Activated CD4-positive, alpha-beta T cell treated with anti-CD3 and anti-CD28 coated beads, Interleukin-2, amount 10 ng/mL, durations not matched to agents 7 days and 5 days (primary cell): ENCODE measurements at regions not wholly inside any gene's neighbourhood (a gene's known extent, or its start where the extent isn't known, plus 50 kb on each side); places are given as distances from the start of the nearest gene placed in this dataset.
"Not testable (repeated sequence)": the region's sequence is repeated elsewhere in the genome, so short reads cannot be mapped to it uniquely, and the experiment has no call there.

Experiments used
- CTCF ChIA-PET: fragments of 350-600 bp; sonication (Branson Sonifier 250); formaldehyde crosslinking; loops from one replicate; lab custom pipeline; 2021; ENCODE audit warnings: antibody characterized with exemption; lab: Charles Lee
- POLR2A ChIA-PET: fragments of 350-600 bp; sonication (Branson Sonifier 250); formaldehyde crosslinking; loops from one replicate; lab custom pipeline; 2021; ENCODE audit warnings: antibody characterized with exemption; lab: Charles Lee
- DNase-seq: peaks from one replicate; pipeline ENCODE4 v3.0.0-alpha.2; 2020
- H3K27ac Mint-ChIP-seq: one replicate; pipeline ENCODE4 v1.8.0; 2021; ENCODE audit warnings: mild to moderate bottlenecking, moderate library complexity, mixed read lengths
- H3K27me3 Mint-ChIP-seq: one replicate; pipeline ENCODE4 v1.8.0; 2021; ENCODE audit warnings: mixed read lengths
- H3K36me3 Mint-ChIP-seq: one replicate; pipeline ENCODE4 v1.8.0; 2021; ENCODE audit warnings: low read depth, mixed read lengths
- H3K4me1 Mint-ChIP-seq: one replicate; pipeline ENCODE4 v1.8.0; 2021; ENCODE audit warnings: mixed read lengths
- H3K4me3 Mint-ChIP-seq: one replicate; pipeline ENCODE4 v1.8.0; 2021; ENCODE audit warnings: mild to moderate bottlenecking, moderate library complexity, mixed read lengths
- H3K9me3 Mint-ChIP-seq: one replicate; pipeline ENCODE4 v1.8.0; 2021; ENCODE audit warnings: mixed read lengths

DNA sequence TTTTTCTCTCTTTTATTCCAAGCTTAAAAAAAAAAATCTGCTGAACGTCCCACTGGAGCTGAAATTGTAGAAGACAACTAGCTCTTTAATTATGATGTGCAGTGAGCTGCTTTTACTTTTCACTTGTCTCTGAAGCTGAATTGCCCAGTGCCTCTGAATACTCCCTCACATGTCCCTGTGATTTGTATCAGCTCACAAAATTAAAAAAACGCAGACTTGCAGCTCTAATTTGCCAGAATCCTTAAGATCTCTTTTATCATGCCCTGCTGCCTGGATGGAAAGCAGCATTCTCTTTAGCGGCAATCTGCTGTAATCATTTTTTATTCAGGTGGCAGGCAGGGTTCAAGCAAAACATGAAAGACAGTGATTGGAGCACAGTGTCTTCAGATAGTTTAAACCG, 443.8 kb upstream of the SPTLC3 start:
- no peaks in the 10 kb centered on the region for H3K27me3 Mint-ChIP-seq
- H3K36me3 Mint-ChIP-seq, result no peaks in the 10 kb centered on the region
- H3K4me3 Mint-ChIP-seq, result no peak overlapping the region
- H3K4me1 Mint-ChIP-seq, result no peaks in the 10 kb centered on the region
- no peak overlapping the region for H3K27ac Mint-ChIP-seq
- DNase-seq, result no peak
- POLR2A ChIA-PET, result no interaction called here
- H3K9me3 Mint-ChIP-seq, result peaks cover 6% of the 10 kb centered on the region
- CTCF ChIA-PET, result interaction anchor here (0.6 kb wide), 1 partner anchor 1638 kb away, joined by 4 read pairs; no protein-coding TSS in a partner anchor

DNA sequence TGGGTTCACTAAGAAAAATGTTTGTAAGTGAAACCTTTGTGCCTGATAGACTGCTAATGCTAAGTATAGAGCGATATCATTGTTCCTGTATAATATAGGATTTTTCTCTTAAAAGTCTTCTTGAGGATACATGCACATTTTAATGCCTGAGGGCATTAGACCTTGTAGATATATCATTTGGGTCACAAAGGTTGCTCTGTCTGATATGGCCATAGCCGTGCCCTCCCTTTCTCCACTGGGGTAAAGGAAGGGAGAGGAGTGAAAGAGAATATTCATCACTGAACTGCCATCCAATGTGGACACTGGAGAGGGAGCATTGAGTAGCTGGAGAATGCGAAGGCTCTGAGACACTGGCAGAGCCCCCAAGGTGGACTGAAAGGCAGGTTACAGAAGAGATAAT, 442.2 kb upstream of the SPTLC3 start:
- POLR2A ChIA-PET, result no interaction called here
- CTCF ChIA-PET, result no interaction called here
- H3K27ac Mint-ChIP-seq, result no peak overlapping the region
- H3K4me3 Mint-ChIP-seq, result no peak overlapping the region
- DNase-seq, result no peak
- peaks cover 6% of the 10 kb centered on the region for H3K9me3 Mint-ChIP-seq
- H3K4me1 Mint-ChIP-seq, result no peaks in the 10 kb centered on the region
- H3K27me3 Mint-ChIP-seq, result no peaks in the 10 kb centered on the region
- H3K36me3 Mint-ChIP-seq, result no peaks in the 10 kb centered on the region

DNA sequence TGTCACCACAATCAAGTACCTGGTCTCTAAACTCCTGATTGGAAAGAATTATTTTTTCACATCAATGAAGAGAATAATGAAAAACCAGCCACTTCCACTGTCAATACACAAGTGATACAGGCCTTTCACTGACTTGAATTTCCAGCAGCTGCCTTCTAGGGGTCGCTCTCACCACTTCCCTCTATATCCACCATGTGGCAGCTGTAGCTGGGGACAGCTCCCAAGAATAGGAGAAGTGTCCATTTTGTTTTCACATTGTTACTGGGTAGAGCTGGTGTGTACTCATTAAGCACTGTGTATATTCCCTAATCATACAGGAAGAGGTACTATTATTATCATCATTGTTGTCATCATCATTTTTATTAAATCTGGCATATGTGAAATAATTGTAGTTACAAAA, 438.4 kb upstream of the SPTLC3 start:
- no peak overlapping the region for H3K4me3 Mint-ChIP-seq
- ChIA-PET CTCF (no interaction called here), POLR2A (no interaction called here)
- no peak for DNase-seq
- H3K36me3 Mint-ChIP-seq, result no peaks in the 10 kb centered on the region
- no peaks in the 10 kb centered on the region for H3K27me3 Mint-ChIP-seq
- H3K9me3 Mint-ChIP-seq, result no peaks in the 10 kb centered on the region
- H3K4me1 Mint-ChIP-seq, result no peaks in the 10 kb centered on the region
- no peak overlapping the region for H3K27ac Mint-ChIP-seq

DNA sequence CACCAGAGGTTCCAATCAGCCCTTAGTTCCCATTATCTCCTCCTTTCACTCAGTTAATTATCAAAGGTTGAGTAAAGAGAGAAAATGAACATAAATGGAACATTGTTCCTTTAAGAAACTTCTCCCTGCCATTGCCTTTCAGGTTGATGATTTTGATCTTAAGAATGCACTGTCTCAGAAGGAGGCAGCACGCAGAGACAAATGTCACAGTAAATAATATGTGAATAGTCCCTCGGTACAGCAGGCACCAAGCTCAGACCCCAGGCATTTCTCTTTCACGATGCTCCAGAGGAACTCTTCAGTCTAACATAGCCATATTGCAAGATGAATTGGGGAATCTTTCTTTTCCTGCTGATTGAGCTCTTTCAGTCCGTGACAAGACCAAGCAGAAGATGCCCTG, 435.3 kb upstream of the SPTLC3 start:
- ChIA-PET POLR2A (no interaction called here), CTCF (no interaction called here)
- H3K9me3 Mint-ChIP-seq, result no peaks in the 10 kb centered on the region
- no peak overlapping the region for H3K27ac Mint-ChIP-seq
- H3K36me3 Mint-ChIP-seq, result no peaks in the 10 kb centered on the region
- no peak overlapping the region for H3K4me3 Mint-ChIP-seq
- DNase-seq, result no peak
- H3K27me3 Mint-ChIP-seq, result no peaks in the 10 kb centered on the region
- no peaks in the 10 kb centered on the region for H3K4me1 Mint-ChIP-seq

DNA sequence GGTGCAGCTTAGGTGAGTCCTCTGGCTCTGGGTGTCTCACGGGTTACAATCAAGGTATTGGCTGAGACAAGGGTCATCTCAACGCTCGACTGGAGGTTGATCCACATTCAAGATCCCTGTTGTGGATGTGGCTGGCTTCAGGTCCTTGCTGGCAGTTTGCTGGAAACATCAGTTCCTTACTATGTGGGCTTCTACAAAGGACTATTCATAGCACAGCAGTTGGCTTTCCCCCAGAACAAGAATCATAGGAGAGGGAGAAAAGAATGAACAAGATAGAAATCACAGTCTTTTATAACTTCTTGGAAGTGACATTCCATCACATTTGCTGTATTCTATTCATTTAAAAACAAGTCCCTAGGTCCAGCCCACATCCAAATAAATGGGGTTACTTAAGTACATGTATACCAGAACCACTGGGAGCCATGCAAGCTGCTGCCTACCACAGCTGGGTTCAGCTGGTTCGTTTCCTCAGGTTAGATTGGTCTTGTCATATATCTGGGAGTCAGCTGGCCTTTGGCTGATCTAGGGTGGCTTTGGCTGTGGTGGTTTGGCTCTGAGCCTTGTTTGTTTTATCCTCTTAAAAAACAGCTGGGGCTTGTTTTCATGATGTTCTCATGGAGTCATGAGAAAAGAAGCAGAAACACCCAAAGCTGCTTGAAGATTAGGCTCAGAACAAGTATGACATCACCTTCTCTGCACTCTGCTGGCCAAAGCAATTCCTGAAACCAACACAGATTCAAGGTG, 433.2 kb upstream of the SPTLC3 start:
- H3K4me1 Mint-ChIP-seq, result no peaks in the 10 kb centered on the region
- no peaks in the 10 kb centered on the region for H3K9me3 Mint-ChIP-seq

DNA sequence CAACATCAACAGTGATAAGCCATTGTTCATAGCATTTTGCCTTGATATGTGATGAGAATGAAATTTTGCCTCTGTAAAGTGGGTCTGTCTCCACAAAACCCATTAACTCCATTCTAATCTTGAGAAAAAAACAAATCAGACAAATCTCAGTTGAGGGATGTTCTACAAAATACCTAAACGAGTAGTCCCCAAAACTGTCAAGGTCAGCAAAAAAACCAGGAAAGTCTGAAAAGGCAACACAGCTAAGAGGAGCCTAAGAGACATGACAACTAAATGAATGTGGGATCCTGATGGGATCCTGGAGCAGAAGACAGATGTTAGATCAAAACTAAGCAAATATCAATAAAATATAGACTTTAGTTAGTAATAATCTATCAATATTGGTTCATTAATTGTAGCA, 431.6 kb upstream of the SPTLC3 start:
- Mint-ChIP-seq H3K36me3 (no peaks in the 10 kb centered on the region), H3K27me3 (no peaks in the 10 kb centered on the region), H3K27ac (no peak overlapping the region), H3K9me3 (peaks cover 3% of the 10 kb centered on the region), H3K4me3 (no peak overlapping the region), H3K4me1 (no peaks in the 10 kb centered on the region)
- POLR2A ChIA-PET, result no interaction called here
- CTCF ChIA-PET, result no interaction called here
- DNase-seq, result no peak

More for the DNA sequence above, 433.2 kb upstream of the SPTLC3 start:
- H3K4me3 Mint-ChIP-seq, result no peak overlapping the region
- ChIA-PET POLR2A (no interaction called here), CTCF (interaction anchor here (0.6 kb wide), 1 partner anchor 133 kb away, joined by 3 read pairs; no protein-coding TSS in a partner anchor)
- no peaks in the 10 kb centered on the region for H3K27me3 Mint-ChIP-seq
- no peak overlapping the region for H3K27ac Mint-ChIP-seq
- H3K36me3 Mint-ChIP-seq, result no peaks in the 10 kb centered on the region
- DNase-seq, result no peak

DNA sequence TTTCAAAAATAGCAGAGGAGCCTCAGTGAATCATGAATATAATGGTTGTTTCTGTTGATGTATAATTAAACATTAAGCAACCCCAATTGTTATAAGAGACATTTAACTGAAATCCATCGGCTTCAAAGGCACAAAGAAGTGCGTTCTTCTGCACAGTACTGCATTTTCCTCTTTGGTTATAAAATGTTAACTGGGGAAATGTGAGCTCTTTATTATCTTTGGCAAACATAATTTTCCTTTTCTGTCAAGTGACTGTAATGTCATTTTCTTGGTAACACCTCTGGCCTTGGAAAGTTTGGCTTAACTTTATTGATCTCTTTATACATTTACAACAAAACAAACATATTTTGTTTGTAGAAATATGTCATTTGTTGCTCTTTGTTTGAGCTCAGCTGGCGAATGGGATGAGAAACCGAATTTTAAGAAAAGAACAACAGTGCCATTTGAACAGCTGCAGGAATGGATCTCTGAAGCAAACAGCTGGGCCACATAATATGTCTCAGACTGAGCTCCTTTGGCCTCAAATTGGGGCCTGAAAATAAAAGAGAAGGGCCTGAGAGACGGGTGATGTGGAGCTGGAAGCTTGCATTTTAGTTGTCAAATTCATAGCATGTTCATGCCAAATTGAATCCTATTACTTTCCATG, 427.0 kb upstream of the SPTLC3 start:
- no peaks in the 10 kb centered on the region for H3K27me3 Mint-ChIP-seq
- no peak overlapping the region for H3K27ac Mint-ChIP-seq
- ChIA-PET CTCF (no interaction called here), POLR2A (no interaction called here)
- no peak for DNase-seq
- peaks cover 3% of the 10 kb centered on the region for H3K9me3 Mint-ChIP-seq
- H3K4me1 Mint-ChIP-seq, result no peaks in the 10 kb centered on the region
- H3K4me3 Mint-ChIP-seq, result no peak overlapping the region
- no peaks in the 10 kb centered on the region for H3K36me3 Mint-ChIP-seq

DNA sequence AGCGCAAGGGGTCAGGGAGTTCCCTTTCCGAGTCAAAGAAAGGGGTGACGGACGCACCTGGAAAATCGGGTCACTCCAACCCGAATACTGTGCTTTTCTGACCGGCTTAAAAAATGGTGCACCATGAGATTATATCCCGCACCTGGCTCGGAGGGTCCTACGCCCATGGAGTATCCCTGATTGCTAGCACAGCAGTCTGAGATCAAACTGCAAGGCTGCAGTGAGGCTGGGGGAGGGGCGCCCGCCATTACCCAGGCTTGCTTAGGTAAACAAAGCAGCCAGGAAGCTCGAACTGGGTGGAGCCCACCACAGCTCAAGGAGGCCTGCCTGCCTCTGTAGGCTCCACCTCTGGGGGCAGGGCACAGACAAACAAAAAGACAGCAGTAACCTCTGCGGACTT, 426.1 kb upstream of the SPTLC3 start:
- H3K36me3 Mint-ChIP-seq, H3K4me1 Mint-ChIP-seq, POLR2A ChIA-PET, DNase-seq, H3K4me3 Mint-ChIP-seq, H3K27ac Mint-ChIP-seq, CTCF ChIA-PET, H3K27me3 Mint-ChIP-seq, H3K9me3 Mint-ChIP-seq: not testable (repeated sequence)

DNA sequence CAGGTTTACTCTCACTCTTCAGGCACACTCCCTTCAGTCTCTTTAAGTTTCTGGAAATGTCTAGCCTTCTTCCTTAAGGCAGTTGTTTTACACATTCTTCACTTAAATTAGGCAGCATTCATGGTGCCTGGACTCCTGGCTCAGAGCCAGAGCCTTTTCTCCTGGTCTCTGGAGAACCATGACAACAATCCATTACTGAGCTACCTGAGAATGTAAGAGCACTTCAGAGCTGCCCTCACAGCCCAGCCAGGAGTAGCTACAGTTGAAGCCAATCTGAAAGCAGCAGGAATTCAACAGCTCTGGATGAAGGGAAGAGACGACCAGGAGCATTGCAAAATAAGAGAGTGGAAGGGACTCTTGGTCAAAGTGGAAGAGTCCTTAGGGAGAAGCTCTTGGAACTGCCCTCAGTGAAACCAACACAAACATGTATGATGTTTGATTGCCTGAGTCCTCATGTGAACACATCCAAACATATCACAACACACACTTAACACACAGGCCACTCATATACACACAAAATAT, 416.8 kb upstream of the SPTLC3 start:
- H3K9me3 Mint-ChIP-seq, result peaks cover 2% of the 10 kb centered on the region
- DNase-seq, result no peak
- H3K36me3 Mint-ChIP-seq, result no peaks in the 10 kb centered on the region
- H3K27ac Mint-ChIP-seq, result no peak overlapping the region
- H3K4me3 Mint-ChIP-seq, result no peak overlapping the region
- no peaks in the 10 kb centered on the region for H3K4me1 Mint-ChIP-seq
- POLR2A ChIA-PET, result no interaction called here
- H3K27me3 Mint-ChIP-seq, result no peaks in the 10 kb centered on the region
- CTCF ChIA-PET, result no interaction called here

DNA sequence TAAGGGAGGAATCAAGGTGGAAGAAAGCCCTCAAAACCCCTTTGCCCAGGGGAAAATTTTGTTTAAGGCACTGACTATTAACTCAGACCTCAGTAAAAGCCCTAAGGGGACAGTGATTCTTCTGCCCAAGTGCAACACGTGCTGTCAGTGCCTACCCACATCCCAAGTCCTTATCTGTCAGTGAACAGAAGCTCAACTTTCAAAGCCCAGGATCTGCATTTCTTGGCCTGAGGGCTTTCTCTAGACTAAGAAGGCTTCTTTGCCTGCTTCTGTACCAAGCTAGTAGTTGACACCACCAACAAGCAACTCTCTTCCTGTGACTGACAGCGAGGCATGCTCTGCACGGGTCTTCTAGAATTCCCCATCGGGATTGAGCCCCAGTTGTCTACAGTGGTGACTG, 416.0 kb upstream of the SPTLC3 start:
- DNase-seq, result no peak
- no peaks in the 10 kb centered on the region for H3K36me3 Mint-ChIP-seq
- POLR2A ChIA-PET, result no interaction called here
- H3K9me3 Mint-ChIP-seq, result peaks cover 2% of the 10 kb centered on the region
- no peaks in the 10 kb centered on the region for H3K4me1 Mint-ChIP-seq
- CTCF ChIA-PET, result no interaction called here
- no peaks in the 10 kb centered on the region for H3K27me3 Mint-ChIP-seq
- H3K4me3 Mint-ChIP-seq, result no peak overlapping the region
- no peak overlapping the region for H3K27ac Mint-ChIP-seq

DNA sequence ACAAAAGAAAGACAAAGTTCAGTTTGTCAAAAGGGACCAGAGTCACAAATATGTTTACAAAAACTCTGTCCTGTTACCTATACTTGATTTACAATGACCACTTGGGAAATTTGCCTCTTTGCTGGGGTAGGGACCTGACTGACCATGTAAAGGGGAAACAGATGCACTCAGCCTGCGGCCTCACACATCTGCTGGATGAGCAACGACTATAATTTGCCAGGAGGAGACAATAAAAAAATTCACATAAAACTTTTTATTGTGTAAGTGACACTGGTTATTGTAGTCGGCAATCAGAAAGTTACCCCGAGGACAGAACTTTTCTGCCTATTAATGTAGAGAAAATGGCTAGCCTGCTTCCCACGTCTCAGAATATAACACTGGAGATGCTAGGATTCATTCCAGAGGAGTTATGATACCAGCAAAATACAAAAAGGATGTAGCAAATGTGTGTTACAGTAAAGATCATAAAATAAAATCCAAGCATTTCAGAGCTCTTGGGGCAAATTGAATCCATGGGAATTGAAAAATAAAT, 415.4 kb upstream of the SPTLC3 start:
- ChIA-PET POLR2A (no interaction called here), CTCF (no interaction called here)
- no peak overlapping the region for H3K27ac Mint-ChIP-seq
- H3K36me3 Mint-ChIP-seq, result no peaks in the 10 kb centered on the region
- no peak overlapping the region for H3K4me3 Mint-ChIP-seq
- no peaks in the 10 kb centered on the region for H3K4me1 Mint-ChIP-seq
- H3K9me3 Mint-ChIP-seq, result peaks cover 2% of the 10 kb centered on the region
- DNase-seq, result no peak
- H3K27me3 Mint-ChIP-seq, result no peaks in the 10 kb centered on the region

DNA sequence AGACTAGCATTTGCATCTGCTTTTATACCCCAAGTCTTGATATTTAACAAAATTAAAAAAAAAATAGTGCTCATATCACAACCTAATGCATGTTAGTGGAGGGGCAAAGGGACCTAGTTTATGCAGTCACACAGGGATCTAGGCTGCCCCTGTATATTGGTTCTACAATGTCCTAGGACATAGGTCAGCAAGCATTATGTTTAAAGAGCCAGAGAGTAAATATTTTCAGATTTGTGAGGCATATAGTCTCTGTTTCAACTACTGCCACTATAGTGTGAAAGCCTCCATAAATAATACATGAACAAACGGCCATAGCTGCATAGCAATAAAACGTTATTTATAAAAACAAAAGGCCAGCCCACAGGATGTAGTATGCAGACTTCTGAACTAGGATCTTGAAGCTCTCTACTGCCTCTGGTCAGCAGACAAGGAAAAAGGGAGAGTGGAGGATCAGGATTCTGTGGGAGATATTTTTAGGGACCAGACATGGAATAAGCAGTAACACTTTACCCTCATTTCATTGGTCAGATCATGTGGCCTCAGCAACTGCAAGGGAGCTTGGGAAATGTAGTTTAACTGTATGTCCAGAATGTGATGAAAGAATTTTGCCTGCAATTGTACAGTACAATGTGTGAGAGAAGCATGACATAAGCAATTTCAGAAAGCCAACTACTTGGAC, 414.2 kb upstream of the SPTLC3 start:
- ChIA-PET POLR2A (no interaction called here), CTCF (no interaction called here)
- H3K9me3 Mint-ChIP-seq, result peaks cover 2% of the 10 kb centered on the region
- no peaks in the 10 kb centered on the region for H3K27me3 Mint-ChIP-seq
- H3K27ac Mint-ChIP-seq, result no peak overlapping the region
- no peak overlapping the region for H3K4me3 Mint-ChIP-seq
- no peak for DNase-seq
- no peaks in the 10 kb centered on the region for H3K36me3 Mint-ChIP-seq
- H3K4me1 Mint-ChIP-seq, result no peaks in the 10 kb centered on the region

DNA sequence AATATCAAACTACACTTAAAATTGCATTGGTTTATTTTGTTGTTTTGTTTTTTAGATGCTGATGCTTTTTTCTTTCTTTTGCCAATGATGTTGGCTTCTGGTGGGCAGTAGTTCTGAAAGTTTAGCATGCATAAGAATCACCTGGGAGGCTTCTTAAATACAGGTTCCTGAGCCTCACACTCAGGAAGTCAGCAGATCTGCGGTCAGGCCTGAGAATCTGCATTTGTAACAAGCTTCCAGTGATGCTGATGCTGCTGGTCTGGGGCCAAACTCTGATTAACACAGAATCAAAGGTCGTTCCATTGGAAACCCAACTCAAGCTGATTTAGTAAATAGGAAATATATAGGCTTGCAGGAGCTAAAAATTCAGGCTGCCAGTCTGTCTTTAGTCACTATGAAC, 412.9 kb upstream of the SPTLC3 start:
- CTCF ChIA-PET, result no interaction called here
- Mint-ChIP-seq H3K27me3 (no peaks in the 10 kb centered on the region), H3K9me3 (peaks cover 2% of the 10 kb centered on the region), H3K27ac (no peak overlapping the region), H3K4me3 (no peak overlapping the region), H3K36me3 (no peaks in the 10 kb centered on the region), H3K4me1 (no peaks in the 10 kb centered on the region)
- POLR2A ChIA-PET, result no interaction called here
- no peak for DNase-seq
